ENCODE measurements at regions not wholly inside any gene's neighbourhood (a gene's known extent, or its start where the extent isn't known, plus 50 kb on each side); places are given as distances from the start of the nearest gene placed in this dataset.

DNA sequence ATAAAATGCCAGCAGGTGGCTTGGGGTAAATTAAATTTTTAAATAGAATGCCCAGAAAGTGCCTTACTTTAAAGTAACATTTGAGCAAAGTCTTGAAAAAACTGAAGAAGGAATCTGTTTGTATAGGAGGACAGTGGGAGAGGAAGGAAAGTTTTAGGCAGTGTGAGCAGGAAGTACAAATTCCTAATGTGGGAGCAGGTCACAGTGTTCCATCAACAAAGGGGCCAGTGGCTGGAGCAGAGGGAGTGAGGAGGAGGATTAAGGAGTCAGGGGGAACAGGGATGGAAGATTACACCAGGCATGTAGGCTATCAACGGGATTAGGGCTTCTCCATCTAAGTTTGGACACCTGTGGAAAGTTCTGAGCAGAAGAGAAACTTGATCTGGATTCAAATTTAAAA, 439.2 kb upstream of the REG3G start:
- no peak for DNase-seq (ENCODE audit: low read depth)

DNA sequence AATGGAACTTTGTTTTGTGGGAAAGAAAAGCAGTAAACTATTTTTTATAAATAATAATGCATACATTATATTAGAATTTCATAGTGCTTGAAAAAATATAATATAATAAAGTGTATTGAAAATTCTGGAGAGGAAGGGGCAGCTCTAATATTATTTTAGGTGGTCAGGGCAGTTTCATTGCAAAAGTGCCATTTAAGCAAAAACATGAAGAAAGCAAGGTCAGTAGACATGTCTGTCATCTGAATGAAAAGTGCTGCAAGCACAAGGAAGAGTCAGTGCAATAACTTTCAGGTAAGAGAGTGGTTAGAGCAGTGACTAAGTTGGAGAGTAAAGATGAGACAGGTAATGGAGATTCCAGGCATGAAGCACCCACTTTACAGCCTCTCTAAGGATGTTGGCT, 435.6 kb upstream of the REG3G start:
- no peak for DNase-seq (ENCODE audit: low read depth)

DNA sequence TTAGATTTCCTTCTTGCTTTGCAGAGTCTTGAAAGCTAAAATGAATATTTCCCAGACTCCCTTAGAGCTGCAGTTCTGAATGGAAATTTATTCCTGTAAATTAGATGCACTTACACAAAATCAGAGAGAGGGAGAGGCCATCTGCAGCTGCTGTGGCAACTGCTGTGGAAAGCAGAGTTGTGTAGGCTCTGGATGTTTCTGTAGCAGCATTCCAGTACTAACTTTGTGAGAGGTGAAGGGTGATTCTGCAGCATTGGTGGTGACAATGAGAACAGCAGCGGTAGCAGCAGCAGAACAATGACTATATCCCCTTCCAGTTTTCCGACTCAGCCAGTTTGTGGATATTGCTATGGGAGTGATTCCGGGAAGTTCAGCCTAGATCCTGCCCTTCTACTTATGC, 433.0 kb upstream of the REG3G start:
- no peak for DNase-seq (ENCODE audit: low read depth)

DNA sequence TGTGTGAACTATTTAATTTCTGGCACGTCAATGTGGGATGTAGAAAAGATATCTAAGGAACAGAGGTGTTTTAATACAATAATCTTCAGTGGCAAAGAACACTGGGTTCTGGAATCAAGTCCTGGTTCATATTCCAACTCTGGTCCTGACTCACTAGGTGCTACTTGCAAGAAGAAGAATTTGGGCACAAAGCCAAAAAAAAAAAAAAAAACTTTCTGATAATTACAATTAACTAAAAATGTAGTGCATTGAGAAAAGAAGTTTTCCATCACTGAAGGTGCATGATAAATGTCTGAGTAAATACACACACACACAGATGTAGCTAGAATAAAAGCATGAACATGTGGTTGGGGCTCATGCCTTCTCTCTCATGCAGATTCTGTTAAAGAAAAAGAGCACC, 424.4 kb upstream of the REG3G start:
- no peak for DNase-seq (ENCODE audit: low read depth)

GRCh38 chr2:78602862-78603261, 422.6 kb upstream of the REG3G start:
- no peak for DNase-seq (ENCODE audit: low read depth)

- DNase-seq (ENCODE audit: low read depth), result no peak
These were observed 418.6 kb upstream of the REG3G start for GRCh38 chr2:78606895-78607294.

- no peak for DNase-seq (ENCODE audit: low read depth)
These were observed 410.8 kb upstream of the REG3G start for GRCh38 chr2:78614726-78615125.

DNA sequence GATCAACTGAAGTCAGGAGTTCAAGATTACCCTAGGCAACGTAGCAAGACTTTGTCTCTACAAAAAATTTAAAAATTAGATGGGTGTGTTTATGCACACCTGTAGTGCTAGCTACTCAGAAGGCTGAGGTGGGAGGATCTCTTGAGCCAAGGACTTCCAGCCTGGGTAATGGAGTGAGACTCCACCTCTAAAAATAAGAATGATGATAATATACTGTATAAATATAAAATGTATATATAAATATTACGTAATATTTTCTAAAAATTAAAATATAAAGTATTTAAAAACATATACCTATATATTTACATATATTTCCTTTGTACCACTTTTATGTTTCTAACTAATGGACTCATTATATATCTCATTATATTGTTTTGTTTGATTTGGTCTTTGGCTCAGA, 409.5 kb upstream of the REG3G start:
- DNase-seq (ENCODE audit: low read depth), result no peak

GRCh38 chr2:78634425-78634824, 391.1 kb upstream of the REG3G start:
- DNase-seq (ENCODE audit: low read depth), result no peak

DNA sequence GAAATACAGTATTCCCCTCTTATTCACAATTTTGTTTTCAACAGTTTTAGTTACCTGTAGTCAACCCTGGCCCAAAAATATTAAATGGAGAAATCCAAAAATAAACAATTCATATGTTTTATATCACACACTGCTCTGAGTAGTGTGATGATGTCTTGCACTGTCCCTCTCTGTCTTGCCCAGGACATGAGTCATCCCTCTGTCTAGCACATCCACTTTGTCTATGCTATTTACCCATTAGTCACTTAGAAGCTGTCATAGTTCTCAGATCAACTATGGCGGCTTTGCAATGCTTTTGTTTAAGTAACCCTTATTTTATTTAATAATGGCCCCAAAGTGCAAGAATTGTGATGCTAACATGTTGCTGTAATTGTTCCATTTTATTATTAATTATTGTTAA, 380.6 kb upstream of the REG3G start:
- DNase-seq (ENCODE audit: low read depth), result no peak

GRCh38 chr2:78646533-78647364, 378.8 kb upstream of the REG3G start:
- DNase-seq (ENCODE audit: low read depth), result no peak

DNA sequence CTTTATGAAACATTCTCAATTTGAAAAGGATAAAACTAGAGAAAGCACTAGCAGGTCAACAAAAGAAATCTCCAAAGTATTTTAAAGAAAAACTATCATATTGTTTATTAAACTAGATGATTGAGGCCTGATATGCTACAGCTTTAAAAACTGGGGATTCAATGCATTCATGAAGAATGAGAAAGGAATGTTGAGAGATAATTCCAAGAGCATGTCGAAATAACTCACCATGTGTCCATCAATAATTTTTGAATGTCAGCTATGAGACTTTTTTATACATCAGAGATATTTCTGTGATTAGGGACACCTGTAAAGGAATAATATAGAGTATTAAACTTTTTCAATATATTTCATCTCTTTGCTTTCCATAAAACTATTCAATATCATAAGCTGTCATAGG, 376.9 kb upstream of the REG3G start:
- no peak for DNase-seq (ENCODE audit: low read depth)

- DNase-seq (ENCODE audit: low read depth), result no peak
These were observed 370.6 kb upstream of the REG3G start for GRCh38 chr2:78654941-78655340.

DNA sequence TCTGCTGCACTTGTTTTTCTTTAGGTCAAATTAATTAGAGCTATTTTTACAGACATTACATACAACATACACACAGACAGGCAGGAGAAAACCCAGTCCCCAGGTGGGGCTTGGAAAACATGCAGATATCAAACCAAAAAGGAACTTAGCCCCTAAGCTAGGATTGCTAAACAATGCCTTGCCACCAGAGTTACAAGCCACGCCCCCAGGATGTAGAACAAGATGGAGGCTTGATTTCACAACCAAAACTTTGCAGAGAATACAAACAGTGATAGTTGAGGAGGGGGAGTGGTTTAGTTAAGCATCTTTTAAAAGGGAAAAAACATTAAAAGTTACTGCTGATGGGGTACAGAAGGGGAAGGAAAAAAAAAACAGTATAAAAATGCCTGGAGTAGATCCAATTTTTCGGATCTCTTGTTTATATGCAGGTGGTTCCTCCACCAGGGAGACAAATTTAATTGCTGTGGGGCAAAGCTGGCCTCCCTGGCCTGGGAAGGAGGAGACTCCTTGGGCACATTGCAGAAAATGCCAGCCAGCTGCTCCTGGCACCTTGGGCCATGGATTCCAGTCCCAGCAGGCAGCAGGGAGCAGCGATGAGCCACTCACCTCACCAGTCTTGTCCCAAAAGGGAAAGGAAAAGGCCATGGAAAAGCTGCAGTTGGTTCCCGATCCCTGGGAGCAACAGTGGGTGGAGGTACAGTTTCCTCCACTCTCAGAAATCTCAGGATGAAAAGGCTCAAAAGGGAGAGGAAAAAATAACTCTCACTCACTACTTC, 348.4 kb upstream of the REG3G start:
- no peak for DNase-seq (ENCODE audit: low read depth)

- no peak for DNase-seq (ENCODE audit: low read depth)
These were observed 347.7 kb upstream of the REG3G start for GRCh38 chr2:78677774-78678173.

- no peak for DNase-seq (ENCODE audit: low read depth)
These were observed 344.1 kb upstream of the REG3G start for GRCh38 chr2:78681386-78681785.

DNA sequence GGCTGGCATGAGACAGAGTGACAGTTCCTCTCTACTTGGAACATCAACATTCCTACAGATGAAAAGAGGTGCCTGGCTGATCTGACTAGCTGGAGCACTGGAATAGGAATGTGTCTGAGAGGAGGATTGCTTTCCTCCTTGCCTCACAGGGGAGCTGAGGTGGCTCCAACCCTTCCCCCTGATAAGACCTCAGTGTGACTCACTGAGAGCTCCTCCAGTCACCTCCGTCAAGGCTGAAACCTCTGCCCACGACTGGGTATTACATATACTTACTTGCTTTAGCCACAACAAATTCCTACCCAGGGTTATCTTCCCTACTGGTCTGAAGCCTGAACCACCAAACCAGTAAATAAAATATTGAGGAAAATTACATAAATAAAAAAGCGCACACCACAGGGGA, 342.7 kb upstream of the REG3G start:
- no peak for DNase-seq (ENCODE audit: low read depth)

GRCh38 chr2:78686625-78687153, 338.8 kb upstream of the REG3G start:
- DNase-seq (ENCODE audit: low read depth), result no peak

GRCh38 chr2:78699696-78700095, 325.8 kb upstream of the REG3G start:
- DNase-seq (ENCODE audit: low read depth), result no peak

GRCh38 chr2:78701546-78701945, 324.0 kb upstream of the REG3G start:
- DNase-seq (ENCODE audit: low read depth), result no peak

GRCh38 chr2:78707776-78708386, 317.6 kb upstream of the REG3G start:
- DNase-seq (ENCODE audit: low read depth), result no peak

DNA sequence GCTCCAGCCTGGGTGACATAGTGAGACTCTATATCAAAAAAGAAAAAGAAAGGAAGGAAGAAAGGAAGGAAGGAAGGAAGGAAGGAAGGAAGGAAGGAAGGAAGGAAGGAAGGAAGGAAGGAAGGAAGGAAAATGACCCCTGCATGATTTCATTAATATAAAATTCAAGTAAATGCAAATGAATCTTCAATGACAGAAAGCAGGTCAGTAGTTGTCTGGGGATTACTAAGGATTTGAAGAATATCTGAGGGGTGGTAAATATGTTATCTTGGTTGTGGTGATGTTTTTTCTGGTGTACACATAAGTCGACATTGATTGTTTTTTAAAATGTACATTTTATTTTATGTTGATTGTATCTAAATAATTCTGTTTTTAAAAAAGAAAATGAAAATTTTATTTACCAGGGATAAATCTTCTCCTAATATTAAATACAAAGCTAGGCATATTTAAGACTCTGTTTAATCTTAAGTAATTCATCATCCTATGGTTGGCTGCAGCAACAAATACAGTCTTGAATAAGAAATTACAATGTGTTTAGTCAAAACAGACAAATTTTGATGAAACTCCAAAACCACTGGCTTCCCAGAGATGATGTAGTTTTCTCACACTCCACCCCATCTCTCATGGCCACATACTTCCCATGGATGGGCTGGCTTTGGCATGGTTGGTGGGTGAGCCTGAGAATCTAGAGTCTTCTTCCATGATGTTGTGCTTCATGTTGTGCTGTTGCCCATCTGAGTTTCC, 314.7 kb upstream of the REG3G start:
- DNase-seq (ENCODE audit: low read depth), result no peak
